ENCODE measurements at regions not wholly inside any gene's neighbourhood (a gene's known extent, or its start where the extent isn't known, plus 50 kb on each side); places are given as distances from the start of the nearest gene placed in this dataset.

DNA sequence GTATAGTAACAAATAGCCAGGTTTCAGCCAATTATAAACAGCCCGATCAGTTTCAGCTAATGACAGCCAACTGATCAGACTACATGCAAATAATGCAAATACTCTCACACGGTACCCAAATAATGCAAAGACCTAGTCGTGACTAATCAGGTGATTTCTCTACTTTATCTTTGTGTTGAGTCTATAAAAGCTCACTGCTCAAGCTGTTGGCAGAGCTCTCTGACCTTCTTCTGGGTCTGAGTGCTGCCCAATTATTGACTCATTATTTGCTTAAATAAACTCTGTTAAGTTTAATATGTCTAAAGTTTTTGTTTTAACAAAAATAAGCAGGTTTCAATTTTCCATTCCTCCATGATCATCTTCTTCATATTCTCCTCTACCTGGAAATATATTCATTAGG, 1971.7 kb downstream of the SUCLG1 start:
- TF ChIP-seq, protein P1, sequence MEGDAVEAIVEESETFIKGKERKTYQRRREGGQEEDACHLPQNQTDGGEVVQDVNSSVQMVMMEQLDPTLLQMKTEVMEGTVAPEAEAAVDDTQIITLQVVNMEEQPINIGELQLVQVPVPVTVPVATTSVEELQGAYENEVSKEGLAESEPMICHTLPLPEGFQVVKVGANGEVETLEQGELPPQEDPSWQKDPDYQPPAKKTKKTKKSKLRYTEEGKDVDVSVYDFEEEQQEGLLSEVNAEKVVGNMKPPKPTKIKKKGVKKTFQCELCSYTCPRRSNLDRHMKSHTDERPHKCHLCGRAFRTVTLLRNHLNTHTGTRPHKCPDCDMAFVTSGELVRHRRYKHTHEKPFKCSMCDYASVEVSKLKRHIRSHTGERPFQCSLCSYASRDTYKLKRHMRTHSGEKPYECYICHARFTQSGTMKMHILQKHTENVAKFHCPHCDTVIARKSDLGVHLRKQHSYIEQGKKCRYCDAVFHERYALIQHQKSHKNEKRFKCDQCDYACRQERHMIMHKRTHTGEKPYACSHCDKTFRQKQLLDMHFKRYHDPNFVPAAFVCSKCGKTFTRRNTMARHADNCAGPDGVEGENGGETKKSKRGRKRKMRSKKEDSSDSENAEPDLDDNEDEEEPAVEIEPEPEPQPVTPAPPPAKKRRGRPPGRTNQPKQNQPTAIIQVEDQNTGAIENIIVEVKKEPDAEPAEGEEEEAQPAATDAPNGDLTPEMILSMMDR (IDR thresholded peaks at IDR 0.05; ENCODE audit: low read depth, low read length, missing control alignments) = no peak
- DNase-seq (ENCODE audit: extremely low read depth, low read depth) = no peak
- no peak overlapping the region for H3K4me3 ChIP-seq (replicated peaks; ENCODE audit: low read depth, low read length)

DNA sequence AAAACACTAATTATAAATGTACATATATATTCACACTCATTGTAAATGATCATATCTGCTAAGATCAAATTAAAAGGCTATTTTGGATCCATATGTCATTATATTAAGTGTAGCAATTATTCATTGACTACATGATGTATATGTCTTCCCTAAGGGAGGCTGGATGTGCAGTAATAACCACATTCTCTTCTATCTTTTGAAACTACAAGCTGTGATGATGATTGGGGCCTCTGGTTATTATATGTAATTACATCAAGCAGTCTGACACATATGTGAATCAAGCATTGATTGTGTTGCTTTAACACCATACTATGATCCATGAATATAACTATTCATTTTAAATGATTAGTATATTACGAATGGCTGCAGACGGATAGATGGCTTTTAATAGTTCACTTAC, 1973.4 kb downstream of the SUCLG1 start:
- no peak for DNase-seq (ENCODE audit: extremely low read depth, low read depth)
- H3K4me3 ChIP-seq (replicated peaks; ENCODE audit: low read depth, low read length) = no peak overlapping the region
- TF ChIP-seq, protein P1 (IDR thresholded peaks at IDR 0.05; ENCODE audit: low read depth, low read length, missing control alignments) = no peak

DNA sequence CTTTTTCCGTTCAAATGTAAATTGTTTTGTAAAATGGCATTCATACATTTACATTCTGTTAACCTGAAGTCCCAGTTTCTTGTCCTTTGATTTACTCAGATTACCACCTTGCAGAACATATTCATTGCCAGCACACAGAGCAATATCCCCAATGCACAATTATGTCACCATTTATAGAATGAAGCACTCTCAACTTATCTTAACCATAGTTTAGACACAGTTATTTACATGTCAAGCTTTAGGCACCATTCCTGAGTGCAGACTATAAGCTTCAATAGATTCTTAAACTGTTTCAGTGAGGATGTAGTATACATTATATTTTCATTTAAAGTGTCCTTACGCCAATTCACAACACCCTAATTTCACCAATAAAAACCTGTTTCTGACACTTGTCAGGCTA, 1977.9 kb downstream of the SUCLG1 start:
- DNase-seq (ENCODE audit: extremely low read depth, low read depth) = no peak
- no peak overlapping the region for H3K4me3 ChIP-seq (replicated peaks; ENCODE audit: low read depth, low read length)
- TF ChIP-seq, protein P1 (IDR thresholded peaks at IDR 0.05; ENCODE audit: low read depth, low read length, missing control alignments) = no peak

DNA sequence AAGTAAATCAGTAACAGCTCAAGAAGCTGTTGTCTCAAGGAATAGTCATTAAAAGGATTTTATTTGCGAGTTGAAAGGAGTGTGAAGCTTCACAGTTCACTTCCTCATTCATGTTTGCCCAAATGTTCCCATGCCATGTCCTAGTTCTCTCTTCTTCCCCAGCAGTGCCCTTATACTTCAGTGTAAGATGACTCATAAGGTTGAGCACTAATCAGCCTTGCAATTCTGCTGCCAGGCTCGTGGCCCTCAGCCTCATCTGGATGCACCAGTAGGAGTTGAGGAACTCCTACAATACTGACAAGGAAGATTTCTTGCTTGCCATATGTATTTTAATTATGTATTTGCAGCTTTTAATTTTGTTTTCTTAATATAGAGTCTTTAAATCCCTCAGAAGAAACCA, 1980.4 kb downstream of the SUCLG1 start:
- no peak for DNase-seq (ENCODE audit: extremely low read depth, low read depth)
- TF ChIP-seq, protein P1 (IDR thresholded peaks at IDR 0.05; ENCODE audit: low read depth, low read length, missing control alignments) = no peak
- no peak overlapping the region for H3K4me3 ChIP-seq (replicated peaks; ENCODE audit: low read depth, low read length)

- DNase-seq (ENCODE audit: extremely low read depth, low read depth) = no peak
- TF ChIP-seq, protein P1 (IDR thresholded peaks at IDR 0.05; ENCODE audit: low read depth, low read length, missing control alignments) = no peak
- H3K4me3 ChIP-seq (replicated peaks; ENCODE audit: low read depth, low read length) = no peak overlapping the region
Observed at GRCh38 chr2:82476094-82476493, 1983.0 kb downstream of the SUCLG1 start.

DNA sequence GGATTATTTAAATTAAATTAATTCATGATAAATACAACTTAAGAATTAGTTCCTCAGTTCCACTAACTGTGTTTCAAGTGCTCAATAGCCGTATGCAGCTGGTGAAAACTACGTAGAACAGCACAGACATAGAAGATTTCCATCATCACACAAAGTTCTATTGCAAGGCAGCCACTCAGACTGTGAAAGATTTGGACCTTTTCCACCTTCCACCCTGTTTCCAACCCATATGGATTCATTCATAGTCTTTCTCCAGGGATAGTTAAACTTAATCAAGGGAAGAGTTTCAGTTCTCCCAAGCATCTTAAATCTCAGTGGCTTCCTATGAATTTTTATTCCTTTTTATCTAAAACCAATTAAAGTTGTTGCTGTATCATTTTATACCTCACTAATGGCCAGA, 2030.8 kb downstream of the SUCLG1 start:
- DNase-seq (ENCODE audit: extremely low read depth, low read depth) = no peak
- H3K4me3 ChIP-seq (replicated peaks; ENCODE audit: low read depth, low read length) = no peak overlapping the region
- TF ChIP-seq, protein P1 (IDR thresholded peaks at IDR 0.05; ENCODE audit: low read depth, low read length, missing control alignments) = no peak

DNA sequence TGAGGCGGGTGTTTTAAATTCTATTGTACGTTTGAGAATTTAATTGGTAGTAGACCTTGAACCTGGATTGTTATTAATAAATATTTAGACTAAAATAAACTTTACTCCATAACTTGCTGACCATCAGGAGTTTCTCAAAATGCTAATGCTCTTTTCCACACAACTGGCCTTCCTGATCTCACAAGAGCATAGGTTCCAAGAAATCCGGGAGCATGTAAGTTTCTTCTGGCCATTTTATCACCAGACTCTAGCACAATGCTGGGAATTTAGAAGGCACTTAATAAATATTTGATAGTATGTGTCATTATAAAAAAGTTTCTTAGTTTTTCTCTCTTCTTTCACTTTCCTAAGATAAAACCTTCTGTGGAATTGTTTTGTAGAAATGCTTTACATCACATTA, 2047.1 kb downstream of the SUCLG1 start:
- DNase-seq (ENCODE audit: extremely low read depth, low read depth) = no peak
- no peak overlapping the region for H3K4me3 ChIP-seq (replicated peaks; ENCODE audit: low read depth, low read length)

More for the DNA sequence above, 2047.1 kb downstream of the SUCLG1 start:
- TF ChIP-seq, protein P1 (IDR thresholded peaks at IDR 0.05; ENCODE audit: low read depth, low read length, missing control alignments) = no peak
